A673 (cell line): ENCODE measurements at regions not wholly inside any gene's neighbourhood (a gene's known extent, or its start where the extent isn't known, plus 50 kb on each side); places are given as distances from the start of the nearest gene placed in this dataset.

Experiments used
- CTCF ChIP-seq: fragments of 300-800, 200-600 bp; sonication (generic); conservative IDR thresholded peaks from 2 replicates; pipeline ENCODE4 v1.5.1; 2017; ENCODE audit warnings: low read depth, mild to moderate bottlenecking, antibody characterized with exemption, low read length, moderate library complexity, mixed read lengths
- EZH2 ChIP-seq: fragments of 200-600 bp; sonication (generic); IDR thresholded peaks from 2 replicates; pipeline ENCODE4 v1.6.1; 2017; ENCODE audit warnings: borderline replicate concordance, low read depth, mild to moderate bottlenecking, mixed read lengths, antibody characterized with exemption, low read length; ENCODE audit not compliant: poor library complexity, severe bottlenecking

- TF ChIP-seq CTCF = no peak
- TF ChIP-seq EZH2 = no peak
Measured at GRCh38 chr12:28132398-28132797, 57.9 kb upstream of the CCDC91 start.
